Fibroblast of skin of abdomen (primary cell): ENCODE measurements at regions not wholly inside any gene's neighbourhood (a gene's known extent, or its start where the extent isn't known, plus 50 kb on each side); places are given as distances from the start of the nearest gene placed in this dataset.
"Not testable (repeated sequence)": the region's sequence is repeated elsewhere in the genome, so short reads cannot be mapped to it uniquely, and the experiment has no call there.

ENCODE experiments used
- DNase-seq: peaks from one replicate; pipeline ENCODE4 v3.0.0-alpha.2; 2013

- DNase-seq = not testable (repeated sequence)
These were observed 365.4 kb downstream of the MMUT start for GRCh38 chr6:49097664-49098063.

- no peak for DNase-seq
These were observed 365.9 kb downstream of the MMUT start for GRCh38 chr6:49097116-49097515.

- DNase-seq = no peak
These were observed 374.4 kb downstream of the MMUT start for GRCh38 chr6:49088631-49089030.

GRCh38 chr6:49087369-49087768 is 375.7 kb downstream of the MMUT start:
- DNase-seq = no peak

- DNase-seq = no peak
These were observed 380.4 kb downstream of the MMUT start for GRCh38 chr6:49082611-49083010.

- no peak for DNase-seq
These were observed 390.0 kb downstream of the MMUT start for GRCh38 chr6:49072885-49073620.

- DNase-seq = no peak
These were observed 390.9 kb downstream of the MMUT start for GRCh38 chr6:49072146-49072545.

GRCh38 chr6:49070411-49070810 is 392.6 kb downstream of the MMUT start:
- DNase-seq = no peak

GRCh38 chr6:49054311-49054710 is 408.7 kb downstream of the MMUT start:
- no peak for DNase-seq

GRCh38 chr6:49052901-49053300 is 410.2 kb downstream of the MMUT start:
- no peak for DNase-seq

GRCh38 chr6:49051281-49051680 is 411.8 kb downstream of the MMUT start:
- no peak for DNase-seq

- DNase-seq = no peak
These were observed 412.5 kb downstream of the MMUT start for GRCh38 chr6:49050584-49050983.

GRCh38 chr6:49038294-49038822 is 424.7 kb downstream of the MMUT start:
- DNase-seq = no peak

- no peak for DNase-seq
These were observed 432.6 kb downstream of the MMUT start for GRCh38 chr6:49030251-49031020.

GRCh38 chr6:49027644-49028043 is 435.4 kb downstream of the MMUT start:
- DNase-seq = no peak

GRCh38 chr6:49025273-49026240 is 437.5 kb downstream of the MMUT start:
- DNase-seq = no peak

- DNase-seq = no peak
These were observed 458.3 kb downstream of the MMUT start for GRCh38 chr6:49004801-49005200.

GRCh38 chr6:49003348-49003747 is 459.7 kb downstream of the MMUT start:
- no peak for DNase-seq

GRCh38 chr6:49001856-49002541 is 461.1 kb downstream of the MMUT start:
- DNase-seq = no peak

- DNase-seq = no peak
These were observed 464.5 kb downstream of the MMUT start for GRCh38 chr6:48998574-48998973.

- DNase-seq = no peak
These were observed 466.5 kb downstream of the MMUT start for GRCh38 chr6:48996461-48997119.
